ENCODE measurements at regions not wholly inside any gene's neighbourhood (a gene's known extent, or its start where the extent isn't known, plus 50 kb on each side); places are given as distances from the start of the nearest gene placed in this dataset.

DNA sequence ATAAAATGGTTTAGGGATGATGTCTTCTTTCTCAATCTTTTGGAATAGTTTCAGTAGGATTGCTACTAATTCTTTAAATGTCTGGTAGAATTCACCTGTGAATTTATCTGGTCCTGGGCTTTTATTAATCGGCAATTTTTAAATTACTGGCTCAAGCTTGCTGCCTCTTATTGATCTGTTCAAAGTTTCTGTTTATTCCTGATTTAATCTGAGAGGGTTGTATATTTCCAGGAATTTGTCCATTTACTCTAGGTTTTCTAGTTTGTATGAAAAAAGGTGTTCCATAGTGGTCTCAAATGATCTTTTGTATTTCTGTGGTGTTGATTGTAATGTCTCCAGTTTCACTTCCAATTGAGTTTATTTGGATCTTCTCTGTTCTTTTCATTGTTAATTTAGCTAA is 617.8 kb downstream of the LTN1 start:
- peaks cover 12% of the 10 kb centered on the region for H3K9me3 Mint-ChIP-seq
- no peak for DNase-seq
- peaks cover 6% of the 10 kb centered on the region for H3K9me3 ChIP-seq (ENCODE audit: control insufficient read depth, low read length)
- no peaks in the 10 kb centered on the region for H3K27me3 ChIP-seq (ENCODE audit: control insufficient read depth, insufficient read depth, low read length, poor library complexity, severe bottlenecking)
- WGBS, 2 experiments (ENCODE audit: insufficient coverage in 1 of 2, insufficient read length in 1 of 2) = 89 to 100% methylated on average over 1 of the region's 1 CpG
- no peaks in the 10 kb centered on the region for H3K4me1 ChIP-seq (ENCODE audit: control insufficient read depth, insufficient read depth, low read length)
- H3K27me3 Mint-ChIP-seq (ENCODE audit: insufficient read depth) = no peaks in the 10 kb centered on the region
- no peak overlapping the region for H3K4me3 Mint-ChIP-seq
- no peak overlapping the region for H3K9ac ChIP-seq (ENCODE audit: extremely low read depth, low read length, poor library complexity, severe bottlenecking)
- no peak overlapping the region for H3K27ac Mint-ChIP-seq
- H3K27ac ChIP-seq (ENCODE audit: low read depth, low read length) = no peak overlapping the region
- H3K4me3 ChIP-seq (ENCODE audit: low read length) = no peak overlapping the region
- TF ChIP-seq, protein P1, sequence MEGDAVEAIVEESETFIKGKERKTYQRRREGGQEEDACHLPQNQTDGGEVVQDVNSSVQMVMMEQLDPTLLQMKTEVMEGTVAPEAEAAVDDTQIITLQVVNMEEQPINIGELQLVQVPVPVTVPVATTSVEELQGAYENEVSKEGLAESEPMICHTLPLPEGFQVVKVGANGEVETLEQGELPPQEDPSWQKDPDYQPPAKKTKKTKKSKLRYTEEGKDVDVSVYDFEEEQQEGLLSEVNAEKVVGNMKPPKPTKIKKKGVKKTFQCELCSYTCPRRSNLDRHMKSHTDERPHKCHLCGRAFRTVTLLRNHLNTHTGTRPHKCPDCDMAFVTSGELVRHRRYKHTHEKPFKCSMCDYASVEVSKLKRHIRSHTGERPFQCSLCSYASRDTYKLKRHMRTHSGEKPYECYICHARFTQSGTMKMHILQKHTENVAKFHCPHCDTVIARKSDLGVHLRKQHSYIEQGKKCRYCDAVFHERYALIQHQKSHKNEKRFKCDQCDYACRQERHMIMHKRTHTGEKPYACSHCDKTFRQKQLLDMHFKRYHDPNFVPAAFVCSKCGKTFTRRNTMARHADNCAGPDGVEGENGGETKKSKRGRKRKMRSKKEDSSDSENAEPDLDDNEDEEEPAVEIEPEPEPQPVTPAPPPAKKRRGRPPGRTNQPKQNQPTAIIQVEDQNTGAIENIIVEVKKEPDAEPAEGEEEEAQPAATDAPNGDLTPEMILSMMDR (conservative IDR thresholded peaks at IDR 0.05) = no peak
- no peaks in the 10 kb centered on the region for H3K36me3 ChIP-seq (ENCODE audit: control insufficient read depth, insufficient read depth, low read length)
- H3K36me3 Mint-ChIP-seq (ENCODE audit: low read depth) = no peaks in the 10 kb centered on the region
- no peaks in the 10 kb centered on the region for H3K4me1 Mint-ChIP-seq

DNA sequence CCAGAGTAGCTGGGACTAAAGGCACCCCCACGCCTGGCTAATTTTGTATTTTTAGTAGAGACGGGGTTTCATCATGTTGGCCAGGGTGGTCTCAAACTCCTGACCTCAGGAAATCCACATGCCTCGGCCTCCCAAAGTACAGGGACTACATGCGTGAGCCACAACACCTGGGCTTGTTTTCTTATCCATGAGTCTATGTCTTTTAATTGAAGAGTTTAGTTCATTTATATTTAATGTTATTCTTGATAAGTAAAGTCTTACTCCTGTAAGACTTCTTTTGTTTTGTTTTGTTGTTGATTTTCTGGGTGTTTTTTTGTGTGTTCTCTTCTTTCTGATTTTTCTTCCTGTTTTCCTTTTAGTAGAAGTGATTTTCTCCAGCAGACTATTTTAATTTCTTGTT is 621.0 kb downstream of the LTN1 start:
- no peaks in the 10 kb centered on the region for H3K4me1 ChIP-seq (ENCODE audit: control insufficient read depth, insufficient read depth, low read length)
- H3K27ac ChIP-seq (ENCODE audit: low read depth, low read length) = no peak overlapping the region
- Mint-ChIP-seq H3K36me3 (ENCODE audit: low read depth) (no peaks in the 10 kb centered on the region), H3K27me3 (ENCODE audit: insufficient read depth) (no peaks in the 10 kb centered on the region), H3K9me3 (peaks cover 12% of the 10 kb centered on the region), H3K4me3 (no peak overlapping the region), H3K27ac (no peak overlapping the region), H3K4me1 (no peaks in the 10 kb centered on the region)
- WGBS, 2 experiments (ENCODE audit: insufficient coverage in 1 of 2, insufficient read length in 1 of 2) = 87 to 100% methylated on average over 4 of the region's 4 CpGs
- TF ChIP-seq, protein P1 (conservative IDR thresholded peaks at IDR 0.05) = no peak
- no peaks in the 10 kb centered on the region for H3K27me3 ChIP-seq (ENCODE audit: control insufficient read depth, insufficient read depth, low read length, poor library complexity, severe bottlenecking)
- no peak for DNase-seq
- H3K4me3 ChIP-seq (ENCODE audit: low read length) = no peak overlapping the region
- H3K9ac ChIP-seq (ENCODE audit: extremely low read depth, low read length, poor library complexity, severe bottlenecking) = no peak overlapping the region
- H3K36me3 ChIP-seq (ENCODE audit: control insufficient read depth, insufficient read depth, low read length) = no peaks in the 10 kb centered on the region
- H3K9me3 ChIP-seq (ENCODE audit: control insufficient read depth, low read length) = peaks cover 6% of the 10 kb centered on the region

DNA sequence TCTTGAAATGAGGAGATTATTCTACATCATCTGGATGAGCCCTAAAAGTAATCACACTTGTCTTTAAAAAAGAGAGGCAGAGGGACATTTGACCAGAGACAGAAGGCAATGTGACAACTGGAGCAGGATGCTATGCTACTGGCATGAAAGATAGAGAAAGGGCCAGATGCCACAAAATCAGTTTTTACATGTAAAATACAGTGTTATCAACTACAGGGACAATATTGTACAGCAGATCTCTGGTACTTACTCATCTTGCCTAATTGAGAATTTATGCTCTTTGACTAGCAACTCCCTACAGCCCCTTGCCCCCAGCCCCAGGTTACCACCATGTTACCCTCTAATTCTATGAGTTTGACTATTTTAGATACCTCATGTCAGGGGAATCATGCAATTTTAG is 633.4 kb downstream of the LTN1 start:
- H3K4me1 Mint-ChIP-seq = no peaks in the 10 kb centered on the region
- no peak for DNase-seq
- no peaks in the 10 kb centered on the region for H3K9me3 Mint-ChIP-seq

More for the DNA sequence above, 633.4 kb downstream of the LTN1 start:
- H3K4me1 ChIP-seq (ENCODE audit: control insufficient read depth, insufficient read depth, low read length) = no peaks in the 10 kb centered on the region
- no peak overlapping the region for H3K27ac ChIP-seq (ENCODE audit: low read depth, low read length)
- Mint-ChIP-seq H3K4me3 (no peak overlapping the region), H3K27ac (no peak overlapping the region), H3K36me3 (ENCODE audit: low read depth) (no peaks in the 10 kb centered on the region), H3K27me3 (ENCODE audit: insufficient read depth) (no peaks in the 10 kb centered on the region)
- H3K9ac ChIP-seq (ENCODE audit: extremely low read depth, low read length, poor library complexity, severe bottlenecking) = no peak overlapping the region
- no peaks in the 10 kb centered on the region for H3K9me3 ChIP-seq (ENCODE audit: control insufficient read depth, low read length)
- H3K4me3 ChIP-seq (ENCODE audit: low read length) = no peak overlapping the region
- TF ChIP-seq, protein P1 (conservative IDR thresholded peaks at IDR 0.05) = no peak
- H3K36me3 ChIP-seq (ENCODE audit: control insufficient read depth, insufficient read depth, low read length) = no peaks in the 10 kb centered on the region
- H3K27me3 ChIP-seq (ENCODE audit: control insufficient read depth, insufficient read depth, low read length, poor library complexity, severe bottlenecking) = no peaks in the 10 kb centered on the region

All from endodermal cell (in vitro differentiated cells).